ENCODE measurements at regions not wholly inside any gene's neighbourhood (a gene's known extent, or its start where the extent isn't known, plus 50 kb on each side); places are given as distances from the start of the nearest gene placed in this dataset.

GRCh38 chr3:72340476-72341379 is 507.5 kb downstream of the SHQ1 start:
- no peaks in the 10 kb centered on the region for H3K27me3 Mint-ChIP-seq
- no peak overlapping the region for H3K4me3 Mint-ChIP-seq
- H3K27ac Mint-ChIP-seq (ENCODE audit: low read depth) = no peak overlapping the region
- peaks cover 11% of the 10 kb centered on the region for H3K4me1 Mint-ChIP-seq
- H3K9me3 Mint-ChIP-seq = no peaks in the 10 kb centered on the region
- ATAC-seq (replicated peaks; ENCODE audit: extremely low read depth, poor library complexity, severe bottlenecking) (no peak), DNase-seq (ENCODE audit: low spot score in 2 of 2) (no peak)
- H3K36me3 Mint-ChIP-seq (ENCODE audit: insufficient read depth) = no peaks in the 10 kb centered on the region

GRCh38 chr3:72340056-72340455 is 508.2 kb downstream of the SHQ1 start:
- Mint-ChIP-seq H3K4me3 (no peak overlapping the region), H3K9me3 (no peaks in the 10 kb centered on the region), H3K27me3 (no peaks in the 10 kb centered on the region), H3K27ac (ENCODE audit: low read depth) (no peak overlapping the region), H3K36me3 (ENCODE audit: insufficient read depth) (no peaks in the 10 kb centered on the region), H3K4me1 (peaks cover 5% of the 10 kb centered on the region)
- no peak for ATAC-seq (replicated peaks; ENCODE audit: extremely low read depth, poor library complexity, severe bottlenecking)
- DNase-seq (ENCODE audit: low spot score in 2 of 2) = no peak

GRCh38 chr3:72339670-72340030 is 508.6 kb downstream of the SHQ1 start:
- Mint-ChIP-seq H3K4me3 (no peak overlapping the region), H3K9me3 (no peaks in the 10 kb centered on the region), H3K27ac (ENCODE audit: low read depth) (no peak overlapping the region), H3K4me1 (peaks cover 5% of the 10 kb centered on the region), H3K36me3 (ENCODE audit: insufficient read depth) (no peaks in the 10 kb centered on the region), H3K27me3 (no peaks in the 10 kb centered on the region)
- no peak for ATAC-seq (replicated peaks; ENCODE audit: extremely low read depth, poor library complexity, severe bottlenecking)
- DNase-seq (ENCODE audit: low spot score in 2 of 2) = no peak

GRCh38 chr3:72338942-72339669 is 509.1 kb downstream of the SHQ1 start:
- DNase-seq (ENCODE audit: low spot score in 2 of 2) = no peak
- no peaks in the 10 kb centered on the region for H3K9me3 Mint-ChIP-seq
- no peak overlapping the region for H3K27ac Mint-ChIP-seq (ENCODE audit: low read depth)
- no peaks in the 10 kb centered on the region for H3K36me3 Mint-ChIP-seq (ENCODE audit: insufficient read depth)
- H3K27me3 Mint-ChIP-seq = no peaks in the 10 kb centered on the region
- H3K4me3 Mint-ChIP-seq = no peak overlapping the region
- H3K4me1 Mint-ChIP-seq = peaks cover 4% of the 10 kb centered on the region
- no peak for ATAC-seq (replicated peaks; ENCODE audit: extremely low read depth, poor library complexity, severe bottlenecking)

GRCh38 chr3:72338082-72338941 is 509.9 kb downstream of the SHQ1 start:
- no peaks in the 10 kb centered on the region for H3K27me3 Mint-ChIP-seq
- no peak overlapping the region for H3K27ac Mint-ChIP-seq (ENCODE audit: low read depth)
- ATAC-seq (replicated peaks; ENCODE audit: extremely low read depth, poor library complexity, severe bottlenecking) (no peak), DNase-seq (ENCODE audit: low spot score in 2 of 2) (no peak)
- no peaks in the 10 kb centered on the region for H3K9me3 Mint-ChIP-seq
- no peak overlapping the region for H3K4me3 Mint-ChIP-seq
- H3K4me1 Mint-ChIP-seq = no peaks in the 10 kb centered on the region
- no peaks in the 10 kb centered on the region for H3K36me3 Mint-ChIP-seq (ENCODE audit: insufficient read depth)

- Mint-ChIP-seq H3K9me3 (no peaks in the 10 kb centered on the region), H3K27ac (ENCODE audit: low read depth) (no peak overlapping the region), H3K36me3 (ENCODE audit: insufficient read depth) (no peaks in the 10 kb centered on the region), H3K4me1 (no peaks in the 10 kb centered on the region), H3K27me3 (no peaks in the 10 kb centered on the region), H3K4me3 (no peak overlapping the region)
- ATAC-seq (replicated peaks; ENCODE audit: extremely low read depth, poor library complexity, severe bottlenecking) (no peak), DNase-seq (ENCODE audit: low spot score in 2 of 2) (no peak)
These were observed 510.8 kb downstream of the SHQ1 start for GRCh38 chr3:72337480-72337855.

- no peak overlapping the region for H3K4me3 Mint-ChIP-seq
- no peak for ATAC-seq (replicated peaks; ENCODE audit: extremely low read depth, poor library complexity, severe bottlenecking)
- no peaks in the 10 kb centered on the region for H3K4me1 Mint-ChIP-seq
- no peak overlapping the region for H3K27ac Mint-ChIP-seq (ENCODE audit: low read depth)
- H3K9me3 Mint-ChIP-seq = no peaks in the 10 kb centered on the region
- H3K27me3 Mint-ChIP-seq = no peaks in the 10 kb centered on the region
- no peak for DNase-seq (ENCODE audit: low spot score in 2 of 2)
- H3K36me3 Mint-ChIP-seq (ENCODE audit: insufficient read depth) = no peaks in the 10 kb centered on the region
These were observed 511.3 kb downstream of the SHQ1 start for GRCh38 chr3:72336821-72337479.

- Mint-ChIP-seq H3K4me1 (no peaks in the 10 kb centered on the region), H3K9me3 (no peaks in the 10 kb centered on the region), H3K27ac (ENCODE audit: low read depth) (no peak overlapping the region), H3K4me3 (no peak overlapping the region), H3K36me3 (ENCODE audit: insufficient read depth) (no peaks in the 10 kb centered on the region), H3K27me3 (no peaks in the 10 kb centered on the region)
- DNase-seq (ENCODE audit: low spot score in 2 of 2) (no peak), ATAC-seq (replicated peaks; ENCODE audit: extremely low read depth, poor library complexity, severe bottlenecking) (no peak)
These were observed 512.1 kb downstream of the SHQ1 start for GRCh38 chr3:72336114-72336651.

GRCh38 chr3:72335458-72336095 is 512.7 kb downstream of the SHQ1 start:
- Mint-ChIP-seq H3K27ac (ENCODE audit: low read depth) (no peak overlapping the region), H3K36me3 (ENCODE audit: insufficient read depth) (no peaks in the 10 kb centered on the region), H3K9me3 (no peaks in the 10 kb centered on the region), H3K27me3 (no peaks in the 10 kb centered on the region), H3K4me1 (no peaks in the 10 kb centered on the region), H3K4me3 (no peak overlapping the region)
- DNase-seq (ENCODE audit: low spot score in 2 of 2) (no peak), ATAC-seq (replicated peaks; ENCODE audit: extremely low read depth, poor library complexity, severe bottlenecking) (no peak)

GRCh38 chr3:72334681-72335457 is 513.4 kb downstream of the SHQ1 start:
- Mint-ChIP-seq H3K27ac (ENCODE audit: low read depth) (no peak overlapping the region), H3K36me3 (ENCODE audit: insufficient read depth) (no peaks in the 10 kb centered on the region), H3K4me3 (no peak overlapping the region), H3K9me3 (no peaks in the 10 kb centered on the region), H3K4me1 (no peaks in the 10 kb centered on the region), H3K27me3 (no peaks in the 10 kb centered on the region)
- ATAC-seq (replicated peaks; ENCODE audit: extremely low read depth, poor library complexity, severe bottlenecking) (no peak), DNase-seq (ENCODE audit: low spot score in 2 of 2) (no peak)

- H3K27ac Mint-ChIP-seq (ENCODE audit: low read depth) = no peak overlapping the region
- H3K4me3 Mint-ChIP-seq = no peak overlapping the region
- H3K27me3 Mint-ChIP-seq = no peaks in the 10 kb centered on the region
- H3K4me1 Mint-ChIP-seq = no peaks in the 10 kb centered on the region
- DNase-seq (ENCODE audit: low spot score in 2 of 2) (no peak), ATAC-seq (replicated peaks; ENCODE audit: extremely low read depth, poor library complexity, severe bottlenecking) (no peak)
- no peaks in the 10 kb centered on the region for H3K9me3 Mint-ChIP-seq
- no peaks in the 10 kb centered on the region for H3K36me3 Mint-ChIP-seq (ENCODE audit: insufficient read depth)
These were observed 515.6 kb downstream of the SHQ1 start for GRCh38 chr3:72332689-72333088.

All from central memory CD8-positive, alpha-beta T cell (primary cell).